HEK293T (cell line): ENCODE measurements at regions not wholly inside any gene's neighbourhood (a gene's known extent, or its start where the extent isn't known, plus 50 kb on each side); places are given as distances from the start of the nearest gene placed in this dataset.

Source experiments
- ARNT ChIP-seq: fragments of 450-650 bp; IDR thresholded peaks from 2 replicates; pipeline ENCODE4 v1.6.1; 2017; ENCODE audit warnings: mild to moderate bottlenecking
- BHLHE40 ChIP-seq: fragments of 450-650 bp; IDR thresholded peaks from 2 replicates; pipeline ENCODE4 v1.6.1; 2016; ENCODE audit warnings: mild to moderate bottlenecking, moderate library complexity, borderline replicate concordance
- ELF4 ChIP-seq: fragments of 450-650 bp; IDR thresholded peaks from 2 replicates; pipeline ENCODE4 v1.6.1; 2017; ENCODE audit warnings: antibody characterized with exemption
- FOXA1 ChIP-seq: fragments of 450-650 bp; IDR thresholded peaks from 2 replicates; pipeline ENCODE4 v1.6.1; 2016; ENCODE audit warnings: mild to moderate bottlenecking
- FOXK2 ChIP-seq: fragments of 450-650 bp; IDR thresholded peaks from 2 replicates; pipeline ENCODE4 v1.6.1; 2016; ENCODE audit warnings: mild to moderate bottlenecking
- FOXM1 ChIP-seq: fragments of 450-650 bp; IDR thresholded peaks from 2 replicates; pipeline ENCODE4 v1.6.1; 2017; ENCODE audit warnings: mild to moderate bottlenecking, borderline replicate concordance
- HDGF ChIP-seq: fragments of 450-650 bp; IDR thresholded peaks from 2 replicates; pipeline ENCODE4 v1.6.1; 2017; ENCODE audit warnings: antibody characterized with exemption, borderline replicate concordance
- LEF1 ChIP-seq: fragments of 450-650 bp; IDR thresholded peaks from 2 replicates; pipeline ENCODE4 v1.6.1; 2017; ENCODE audit warnings: mild to moderate bottlenecking, borderline replicate concordance
- NFRKB ChIP-seq: fragments of 450-650 bp; IDR thresholded peaks from 2 replicates; pipeline ENCODE4 v1.6.1; 2016; ENCODE audit warnings: mild to moderate bottlenecking, moderate library complexity
- PKNOX1 ChIP-seq: fragments of 450-650 bp; IDR thresholded peaks from 2 replicates; pipeline ENCODE4 v1.6.1; 2016
- SP1 ChIP-seq: fragments of 450-650 bp; IDR thresholded peaks from 2 replicates; pipeline ENCODE4 v1.6.1; 2017
- TARDBP ChIP-seq: fragments of 450-650 bp; IDR thresholded peaks from 2 replicates; pipeline ENCODE4 v1.6.1; 2016

DNA sequence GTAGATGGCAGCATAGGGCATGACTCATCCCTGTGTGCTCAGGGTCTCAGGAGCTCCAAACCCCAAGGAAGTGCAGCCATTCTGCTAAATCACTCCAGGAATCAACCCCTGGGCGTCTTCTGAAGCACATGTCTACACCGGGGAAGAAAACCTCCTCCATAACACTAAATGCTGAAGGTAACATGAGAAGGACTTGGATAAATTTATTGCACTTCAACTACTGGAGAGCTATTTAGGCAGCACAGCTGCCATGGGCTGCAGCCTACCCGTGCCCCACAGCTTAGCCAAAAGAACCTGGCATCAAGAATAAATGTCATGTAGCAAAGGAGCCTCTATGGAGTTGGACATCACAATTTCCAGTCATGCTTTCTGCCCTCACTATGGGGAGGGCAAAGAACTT, 141.7 kb downstream of the GPCPD1 start:
- TF ChIP-seq FOXM1, result no peak
- TF ChIP-seq HDGF, result no peak
- TF ChIP-seq BHLHE40, result no peak
- no peak for TF ChIP-seq TARDBP
- no peak for TF ChIP-seq FOXK2
- no peak for TF ChIP-seq SP1
- no peak for TF ChIP-seq NFRKB
- no peak for TF ChIP-seq PKNOX1
- TF ChIP-seq ARNT, result no peak
- TF ChIP-seq FOXA1, result no peak
- TF ChIP-seq LEF1, result no peak
- no peak for TF ChIP-seq ELF4
